Neural progenitor cell (in vitro differentiated cells): ENCODE measurements at regions not wholly inside any gene's neighbourhood (a gene's known extent, or its start where the extent isn't known, plus 50 kb on each side); places are given as distances from the start of the nearest gene placed in this dataset.

Experiments used
- DNase-seq: peaks from one replicate; pipeline ENCODE4 v3.0.0-alpha.2; 2016; ENCODE audit warnings: low spot score
- H2AFZ ChIP-seq: fragments of 200-600 bp; sonication (generic); replicated peaks from 2 replicates; pipeline ENCODE4 v1.6.1; 2016; ENCODE audit warnings: antibody characterized with exemption
- H3F3A ChIP-seq: fragments of 200-600 bp; sonication (generic); 2 replicates; pipeline ENCODE4 v1.6.1; 2016; ENCODE audit warnings: antibody characterized with exemption, low read depth
- H3K27ac ChIP-seq: fragments of 200-600 bp; sonication (generic); 2 replicates; pipeline ENCODE4 v1.5.1; 2016; ENCODE audit warnings: mild to moderate bottlenecking
- H3K27me3 ChIP-seq: fragments of 200-600 bp; sonication (generic); 2 replicates; pipeline ENCODE4 v1.6.1; 2016; ENCODE audit warnings: mild to moderate bottlenecking, moderate library complexity
- H3K36me3 ChIP-seq: fragments of 200-600 bp; sonication (generic); 2 replicates; pipeline ENCODE4 v1.5.1; 2016
- H3K4me1 ChIP-seq: fragments of 200-600 bp; sonication (generic); 2 replicates; pipeline ENCODE4 v1.6.1; 2016; ENCODE audit warnings: mixed run types
- H3K4me2 ChIP-seq: fragments of 200-600 bp; sonication (generic); 2 replicates; pipeline ENCODE4 v1.6.1; 2016
- H3K4me3 ChIP-seq: fragments of 200-600 bp; sonication (generic); 2 replicates; pipeline ENCODE4 v1.5.1; 2016
- H3K79me2 ChIP-seq: fragments of 200-600 bp; sonication (generic); 2 replicates; pipeline ENCODE4 v1.6.1; 2016; ENCODE audit warnings: low read depth
- H3K9ac ChIP-seq: fragments of 200-600 bp; sonication (generic); 2 replicates; pipeline ENCODE4 v1.6.1; 2016
- H3K9me3 ChIP-seq: fragments of 200-600 bp; sonication (generic); 2 replicates; pipeline ENCODE4 v1.5.1; 2016; ENCODE audit warnings: low read depth
- H4K20me1 ChIP-seq: fragments of 200-600 bp; sonication (generic); 2 replicates; pipeline ENCODE4 v1.6.1; 2016; ENCODE audit warnings: low read depth
- H3K27ac Mint-ChIP-seq: 3 replicates; pipeline ENCODE4 v1.8.0; 2021; ENCODE audit warnings: mixed read lengths
- H3K27me3 Mint-ChIP-seq: 2 replicates; pipeline ENCODE4 v1.8.0; 2022; ENCODE audit warnings: low read depth, mild to moderate bottlenecking, inconsistent platforms, moderate library complexity, mixed read lengths; ENCODE audit not compliant: insufficient read depth
- H3K36me3 Mint-ChIP-seq: 3 replicates; pipeline ENCODE4 v1.8.0; 2021; ENCODE audit warnings: mixed read lengths
- H3K4me1 Mint-ChIP-seq: 3 replicates; pipeline ENCODE4 v1.8.0; 2021; ENCODE audit warnings: mixed read lengths
- H3K4me3 Mint-ChIP-seq: 3 replicates; pipeline ENCODE4 v1.8.0; 2021; ENCODE audit warnings: mild to moderate bottlenecking, moderate library complexity, mixed read lengths
- H3K9me3 Mint-ChIP-seq: 3 replicates; pipeline ENCODE4 v1.8.0; 2020; ENCODE audit warnings: mixed read lengths
- CTCF ChIP-seq: fragments of 200-600 bp; sonication (generic); IDR thresholded peaks from 2 replicates; pipeline ENCODE4 v1.5.1; 2017; ENCODE audit warnings: antibody characterized with exemption, mild to moderate bottlenecking
- EZH2 ChIP-seq: fragments of 200-600 bp; sonication (generic); IDR thresholded peaks from 2 replicates; pipeline ENCODE4 v1.6.1; 2017; ENCODE audit warnings: antibody characterized with exemption, mild to moderate bottlenecking, moderate library complexity
- EZH2phosphoT487 ChIP-seq: fragments of 200-600 bp; sonication (generic); IDR thresholded peaks from 2 replicates; pipeline ENCODE4 v1.6.1; 2017; ENCODE audit warnings: antibody characterized with exemption

- H4K20me1 ChIP-seq: peaks cover 5% of the 10 kb centered on the region
- no peak overlapping the region for H3K9ac ChIP-seq
- H3K36me3 Mint-ChIP-seq: no peaks in the 10 kb centered on the region
- no peak overlapping the region for H3K27ac ChIP-seq
- H3K4me1 ChIP-seq: no peaks in the 10 kb centered on the region
- no peak overlapping the region for H3K4me3 ChIP-seq
- no peaks in the 10 kb centered on the region for H3K9me3 Mint-ChIP-seq
- H3K27me3 Mint-ChIP-seq: peaks cover 11% of the 10 kb centered on the region
- TF ChIP-seq EZH2phosphoT487 (no peak), EZH2 (no peak), CTCF (no peak)
- no peak overlapping the region for H3K4me3 Mint-ChIP-seq
- H3K4me1 Mint-ChIP-seq: peaks cover 15% of the 10 kb centered on the region
- DNase-seq: no peak
- H3F3A ChIP-seq: no peaks in the 10 kb centered on the region
- no peak overlapping the region for H2AFZ ChIP-seq
- H3K27ac Mint-ChIP-seq: no peak overlapping the region
- no peaks in the 10 kb centered on the region for H3K9me3 ChIP-seq
- no peaks in the 10 kb centered on the region for H3K27me3 ChIP-seq
- H3K79me2 ChIP-seq: no peaks in the 10 kb centered on the region
- H3K4me2 ChIP-seq: no peak overlapping the region
- H3K36me3 ChIP-seq: no peaks in the 10 kb centered on the region
Observed at GRCh38 chr22:48556751-48557150, 1270.9 kb downstream of the BRD1 start.

GRCh38 chr22:48556222-48556621 is 1271.5 kb downstream of the BRD1 start:
- Histone ChIP-seq H3K4me2 (no peak overlapping the region), H3K9ac (no peak overlapping the region), H3F3A (no peaks in the 10 kb centered on the region), H2AFZ (no peak overlapping the region), H3K79me2 (no peaks in the 10 kb centered on the region), H3K4me1 (no peaks in the 10 kb centered on the region), H3K36me3 (no peaks in the 10 kb centered on the region), H3K27me3 (no peaks in the 10 kb centered on the region), H4K20me1 (peaks cover 5% of the 10 kb centered on the region), H3K9me3 (no peaks in the 10 kb centered on the region), H3K27ac (no peak overlapping the region), H3K4me3 (no peak overlapping the region)
- no peak overlapping the region for H3K4me3 Mint-ChIP-seq
- H3K36me3 Mint-ChIP-seq: no peaks in the 10 kb centered on the region
- H3K27ac Mint-ChIP-seq: no peak overlapping the region
- H3K27me3 Mint-ChIP-seq: peaks cover 10% of the 10 kb centered on the region
- H3K4me1 Mint-ChIP-seq: peaks cover 9% of the 10 kb centered on the region
- TF ChIP-seq EZH2 (no peak), EZH2phosphoT487 (no peak), CTCF (no peak)
- no peaks in the 10 kb centered on the region for H3K9me3 Mint-ChIP-seq
- no peak for DNase-seq

- peaks cover 9% of the 10 kb centered on the region for H3K27me3 Mint-ChIP-seq
- Histone ChIP-seq H2AFZ (no peak overlapping the region), H3K36me3 (no peaks in the 10 kb centered on the region), H3K4me2 (no peak overlapping the region), H3K79me2 (no peaks in the 10 kb centered on the region), H3F3A (no peaks in the 10 kb centered on the region), H3K9ac (no peak overlapping the region), H3K9me3 (no peaks in the 10 kb centered on the region), H3K27ac (no peak overlapping the region), H4K20me1 (peaks cover 5% of the 10 kb centered on the region), H3K27me3 (no peaks in the 10 kb centered on the region), H3K4me1 (no peaks in the 10 kb centered on the region), H3K4me3 (no peak overlapping the region)
- H3K36me3 Mint-ChIP-seq: no peaks in the 10 kb centered on the region
- no peak for DNase-seq
- H3K4me3 Mint-ChIP-seq: no peak overlapping the region
- TF ChIP-seq EZH2 (no peak), CTCF (no peak), EZH2phosphoT487 (no peak)
- H3K27ac Mint-ChIP-seq: no peak overlapping the region
- peaks cover 3% of the 10 kb centered on the region for H3K4me1 Mint-ChIP-seq
- no peaks in the 10 kb centered on the region for H3K9me3 Mint-ChIP-seq
Observed at GRCh38 chr22:48555606-48556005, 1272.1 kb downstream of the BRD1 start.
